ENCODE measurements at regions not wholly inside any gene's neighbourhood (a gene's known extent, or its start where the extent isn't known, plus 50 kb on each side); places are given as distances from the start of the nearest gene placed in this dataset.
A peak's percentile ranks its signal among the peaks of the same experiment; 100 is the strongest.

DNA sequence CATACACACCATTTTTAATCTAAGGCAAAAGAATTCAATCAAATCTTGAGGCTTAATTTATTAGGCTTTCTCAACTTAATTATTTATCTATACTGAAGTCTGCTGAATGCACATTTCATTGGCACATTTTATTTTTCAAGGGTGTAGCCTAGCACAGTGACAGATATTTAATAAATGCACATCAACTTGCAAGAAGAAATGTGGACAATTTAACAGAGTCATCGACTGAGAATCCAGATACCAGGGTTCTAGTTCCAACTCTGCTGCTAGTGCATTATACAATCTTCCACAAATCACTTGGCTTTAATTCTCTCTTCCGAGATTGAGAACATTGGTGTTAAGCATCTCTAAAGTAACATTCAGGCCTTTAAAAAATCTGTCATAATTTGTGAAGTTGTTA, 88.5 kb upstream of the RBBP8 start:
- WGBS (ENCODE audit: insufficient coverage) = no CpG with 5 or more reads among the region's 2 CpGs
- H3K4me1 ChIP-seq (ENCODE audit: control insufficient read depth, insufficient read depth, low read length) = no peaks in the 10 kb centered on the region

DNA sequence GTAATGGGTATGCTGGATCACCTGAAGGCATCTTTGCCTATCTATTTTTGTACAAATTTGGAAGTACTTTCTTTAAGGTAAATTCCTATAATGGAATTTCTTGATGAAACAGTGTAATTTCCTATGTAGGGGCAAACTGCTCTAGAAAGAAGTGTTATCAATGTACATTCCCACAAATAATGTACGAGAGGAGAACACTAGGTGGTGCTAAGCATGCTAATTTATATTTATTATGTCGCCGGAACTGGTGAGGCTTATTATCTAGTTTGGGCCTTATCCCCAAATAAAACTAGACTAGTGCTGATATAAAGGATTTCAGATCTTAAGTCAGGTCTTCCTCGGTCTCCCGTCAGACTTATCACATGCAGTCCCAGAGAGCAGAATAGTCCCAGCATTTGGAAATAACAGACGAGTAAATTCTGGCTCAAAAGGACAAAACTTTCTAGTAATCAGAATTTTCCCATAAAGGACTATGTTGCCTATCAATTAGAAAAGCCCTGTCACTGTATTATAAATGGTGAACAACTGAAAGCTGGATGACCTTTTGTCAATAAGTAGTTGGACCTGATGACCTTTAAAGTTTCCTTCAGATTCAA, 86.9 kb upstream of the RBBP8 start:
- Histone ChIP-seq H3K27ac (ENCODE audit: low read length) (no peak overlapping the region), H3K9me3 (replicated peaks; ENCODE audit: control insufficient read depth, low read depth, low read length) (no peaks in the 10 kb centered on the region), H3K4me3 (ENCODE audit: low read length) (no peak overlapping the region), H3K4me1 (ENCODE audit: control insufficient read depth, insufficient read depth, low read length) (no peaks in the 10 kb centered on the region), H3K27me3 (ENCODE audit: control insufficient read depth, insufficient read depth, low read length) (no peaks in the 10 kb centered on the region), H3K36me3 (ENCODE audit: control insufficient read depth, insufficient read depth, low read length) (no peaks in the 10 kb centered on the region)
- WGBS (ENCODE audit: insufficient coverage) = no CpG with 5 or more reads among the region's 6 CpGs
- peak; percentile 34 for DNase-seq

More for the DNA sequence above, 88.5 kb upstream of the RBBP8 start:
- no peak for DNase-seq
- no peaks in the 10 kb centered on the region for H3K36me3 ChIP-seq (ENCODE audit: control insufficient read depth, insufficient read depth, low read length)
- H3K27ac ChIP-seq (ENCODE audit: low read length) = no peak overlapping the region
- H3K27me3 ChIP-seq (ENCODE audit: control insufficient read depth, insufficient read depth, low read length) = no peaks in the 10 kb centered on the region
- no peaks in the 10 kb centered on the region for H3K9me3 ChIP-seq (replicated peaks; ENCODE audit: control insufficient read depth, low read depth, low read length)
- no peak overlapping the region for H3K4me3 ChIP-seq (ENCODE audit: low read length)

DNA sequence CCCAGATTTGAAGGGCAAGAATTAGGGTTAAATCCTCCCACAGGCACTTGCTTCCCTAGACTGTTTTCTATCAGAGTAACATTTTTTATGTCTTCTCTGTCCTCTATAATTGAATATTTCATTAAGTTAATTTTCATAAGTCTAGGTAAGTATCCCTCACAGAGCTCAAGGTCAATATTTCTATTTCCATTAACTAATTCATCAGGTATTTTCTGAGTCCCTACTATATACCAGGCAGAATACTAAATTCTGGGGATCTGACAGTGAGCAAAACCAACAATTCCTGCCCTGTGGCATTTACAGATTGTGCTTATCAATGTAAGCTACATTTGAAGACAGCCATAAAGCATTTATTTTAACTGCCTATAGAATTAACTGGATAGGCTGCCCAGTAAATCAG, 86.4 kb upstream of the RBBP8 start:
- no peaks in the 10 kb centered on the region for H3K4me1 ChIP-seq (ENCODE audit: control insufficient read depth, insufficient read depth, low read length)
- DNase-seq = no peak
- H3K36me3 ChIP-seq (ENCODE audit: control insufficient read depth, insufficient read depth, low read length) = no peaks in the 10 kb centered on the region

DNA sequence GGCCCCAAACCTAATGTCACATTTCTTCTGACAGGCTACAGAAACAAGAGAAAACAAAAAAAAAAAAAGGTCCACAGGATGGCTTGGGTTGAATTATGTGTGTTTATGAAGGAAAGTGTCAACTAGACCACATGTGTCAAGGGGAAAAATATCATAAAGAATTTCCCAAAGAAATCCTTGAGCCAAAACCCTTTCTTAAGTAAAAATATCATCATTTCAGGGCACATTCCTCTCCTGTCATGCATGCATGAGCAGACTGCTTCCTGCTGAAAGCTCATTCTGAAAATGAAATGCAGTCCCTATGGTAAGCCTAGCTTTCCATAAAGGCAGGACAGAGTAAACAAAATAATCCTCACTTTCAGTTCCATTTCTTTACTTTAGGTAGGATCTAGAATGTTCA, 85.7 kb upstream of the RBBP8 start:
- no peak for DNase-seq
- no peaks in the 10 kb centered on the region for H3K27me3 ChIP-seq (ENCODE audit: control insufficient read depth, insufficient read depth, low read length)
- H3K4me3 ChIP-seq (ENCODE audit: low read length) = no peak overlapping the region
- H3K36me3 ChIP-seq (ENCODE audit: control insufficient read depth, insufficient read depth, low read length) = no peaks in the 10 kb centered on the region
- H3K4me1 ChIP-seq (ENCODE audit: control insufficient read depth, insufficient read depth, low read length) = no peaks in the 10 kb centered on the region
- H3K27ac ChIP-seq (ENCODE audit: low read length) = no peak overlapping the region
- no peaks in the 10 kb centered on the region for H3K9me3 ChIP-seq (replicated peaks; ENCODE audit: control insufficient read depth, low read depth, low read length)

More for the DNA sequence above, 86.4 kb upstream of the RBBP8 start:
- Histone ChIP-seq H3K4me3 (ENCODE audit: low read length) (no peak overlapping the region), H3K27me3 (ENCODE audit: control insufficient read depth, insufficient read depth, low read length) (no peaks in the 10 kb centered on the region), H3K27ac (ENCODE audit: low read length) (no peak overlapping the region), H3K9me3 (replicated peaks; ENCODE audit: control insufficient read depth, low read depth, low read length) (no peaks in the 10 kb centered on the region)

DNA sequence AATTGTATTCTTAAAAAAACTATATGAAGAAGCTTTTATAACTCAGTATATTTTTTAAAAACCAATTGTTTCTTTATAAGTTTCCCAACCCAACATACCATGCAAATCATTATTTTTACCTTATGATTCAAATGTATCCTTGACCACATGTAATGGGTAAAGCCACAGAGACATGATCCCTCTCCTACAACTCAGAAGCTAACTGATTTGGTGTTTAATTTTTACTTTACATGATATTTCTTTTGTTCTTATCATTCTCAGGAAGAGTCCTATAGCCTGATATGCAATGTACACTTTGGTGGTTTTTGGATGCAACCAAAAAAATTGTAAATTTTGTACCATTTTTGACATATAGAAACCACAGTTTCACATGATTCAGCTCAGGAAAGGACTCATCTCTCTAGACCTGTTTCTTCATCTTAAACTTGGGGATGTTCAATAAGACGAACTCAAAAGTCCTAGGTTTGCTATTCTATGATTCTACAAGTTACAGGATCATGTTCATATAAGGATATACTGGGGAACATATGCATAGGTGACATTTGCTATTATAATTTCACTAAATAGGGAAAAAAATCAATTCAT, 85.2 kb upstream of the RBBP8 start:
- WGBS (ENCODE audit: insufficient coverage) = no CpG with 5 or more reads among the region's 1 CpG
- DNase-seq = no peak
- Histone ChIP-seq H3K4me3 (ENCODE audit: low read length) (no peak overlapping the region), H3K4me1 (ENCODE audit: control insufficient read depth, insufficient read depth, low read length) (no peaks in the 10 kb centered on the region), H3K27me3 (ENCODE audit: control insufficient read depth, insufficient read depth, low read length) (no peaks in the 10 kb centered on the region), H3K36me3 (ENCODE audit: control insufficient read depth, insufficient read depth, low read length) (no peaks in the 10 kb centered on the region), H3K27ac (ENCODE audit: low read length) (no peak overlapping the region), H3K9me3 (replicated peaks; ENCODE audit: control insufficient read depth, low read depth, low read length) (no peaks in the 10 kb centered on the region)

DNA sequence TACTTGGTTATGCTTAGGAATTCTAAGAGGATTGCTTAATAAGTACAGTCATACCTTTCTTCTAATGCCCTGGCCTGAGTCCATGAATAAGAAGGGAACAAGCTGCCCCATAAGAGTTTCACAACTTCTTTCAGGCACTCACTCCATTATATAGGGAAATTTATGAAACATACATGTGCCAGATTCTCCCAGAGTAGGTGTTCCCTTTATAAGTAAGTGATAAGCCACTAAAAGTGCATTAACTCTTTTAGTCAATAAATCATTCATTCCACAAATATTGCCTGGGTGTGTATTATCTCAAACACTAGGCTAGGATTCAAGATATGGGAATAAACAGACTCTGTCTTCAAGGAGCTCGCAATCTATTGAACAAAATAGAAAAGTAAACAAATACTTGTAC, 84.5 kb upstream of the RBBP8 start:
- no peaks in the 10 kb centered on the region for H3K27me3 ChIP-seq (ENCODE audit: control insufficient read depth, insufficient read depth, low read length)
- WGBS (ENCODE audit: insufficient coverage) = no CpG with 5 or more reads among the region's 1 CpG
- no peak overlapping the region for H3K27ac ChIP-seq (ENCODE audit: low read length)
- no peaks in the 10 kb centered on the region for H3K9me3 ChIP-seq (replicated peaks; ENCODE audit: control insufficient read depth, low read depth, low read length)
- no peak for DNase-seq
- no peaks in the 10 kb centered on the region for H3K36me3 ChIP-seq (ENCODE audit: control insufficient read depth, insufficient read depth, low read length)
- no peak overlapping the region for H3K4me3 ChIP-seq (ENCODE audit: low read length)
- no peaks in the 10 kb centered on the region for H3K4me1 ChIP-seq (ENCODE audit: control insufficient read depth, insufficient read depth, low read length)

DNA sequence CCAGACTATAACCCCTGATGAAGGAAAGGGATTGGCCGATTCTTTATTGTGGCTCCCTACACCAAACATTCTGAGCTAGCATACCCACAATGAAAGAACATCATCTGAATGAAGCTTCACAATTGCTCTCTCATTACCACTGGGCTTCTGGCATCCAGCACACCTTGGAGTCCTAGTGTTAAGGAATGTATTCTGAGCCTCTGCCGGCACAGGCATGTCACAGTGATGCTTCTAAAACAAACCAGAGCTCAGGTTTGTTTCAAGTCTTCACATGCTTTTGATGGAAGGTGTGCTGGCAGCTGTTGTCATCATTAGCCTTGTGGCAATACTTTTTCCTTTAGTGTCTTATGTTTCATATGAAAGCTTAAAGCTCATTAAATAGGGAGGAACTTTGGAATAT, 76.3 kb upstream of the RBBP8 start:
- H3K9me3 ChIP-seq (replicated peaks; ENCODE audit: control insufficient read depth, low read depth, low read length) = no peaks in the 10 kb centered on the region
- no peak overlapping the region for H3K27ac ChIP-seq (ENCODE audit: low read length)
- no peaks in the 10 kb centered on the region for H3K36me3 ChIP-seq (ENCODE audit: control insufficient read depth, insufficient read depth, low read length)
- H3K4me3 ChIP-seq (ENCODE audit: low read length) = no peak overlapping the region
- H3K27me3 ChIP-seq (ENCODE audit: control insufficient read depth, insufficient read depth, low read length) = no peaks in the 10 kb centered on the region
- no peak for DNase-seq
- H3K4me1 ChIP-seq (ENCODE audit: control insufficient read depth, insufficient read depth, low read length) = no peaks in the 10 kb centered on the region
- 33% methylated on average over 1 of the region's 2 CpGs for WGBS (ENCODE audit: insufficient coverage)

DNA sequence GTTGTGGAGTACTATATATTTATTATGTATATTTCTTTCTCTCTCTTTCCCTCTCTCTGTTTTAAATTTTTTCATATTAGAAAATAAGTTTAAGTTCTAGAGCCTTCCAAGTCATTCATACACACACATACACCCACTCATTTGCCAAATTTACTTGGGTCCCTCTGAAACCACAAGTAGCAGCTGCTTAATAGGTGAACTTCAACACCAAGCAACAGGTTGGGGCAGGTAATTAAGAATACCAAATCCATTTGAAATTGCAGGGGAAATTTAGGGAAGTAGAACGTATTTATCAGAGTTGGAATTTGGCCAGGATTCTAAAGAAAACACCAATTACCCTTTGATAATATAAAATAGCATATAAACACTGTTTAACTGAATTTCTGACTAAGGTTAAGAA, 75.0 kb upstream of the RBBP8 start:
- Histone ChIP-seq H3K9me3 (replicated peaks; ENCODE audit: control insufficient read depth, low read depth, low read length) (no peaks in the 10 kb centered on the region), H3K27me3 (ENCODE audit: control insufficient read depth, insufficient read depth, low read length) (no peaks in the 10 kb centered on the region), H3K4me3 (ENCODE audit: low read length) (no peak overlapping the region), H3K27ac (ENCODE audit: low read length) (no peak overlapping the region), H3K36me3 (ENCODE audit: control insufficient read depth, insufficient read depth, low read length) (no peaks in the 10 kb centered on the region), H3K4me1 (ENCODE audit: control insufficient read depth, insufficient read depth, low read length) (no peaks in the 10 kb centered on the region)
- no CpG with 5 or more reads among the region's 1 CpG for WGBS (ENCODE audit: insufficient coverage)
- DNase-seq = no peak

DNA sequence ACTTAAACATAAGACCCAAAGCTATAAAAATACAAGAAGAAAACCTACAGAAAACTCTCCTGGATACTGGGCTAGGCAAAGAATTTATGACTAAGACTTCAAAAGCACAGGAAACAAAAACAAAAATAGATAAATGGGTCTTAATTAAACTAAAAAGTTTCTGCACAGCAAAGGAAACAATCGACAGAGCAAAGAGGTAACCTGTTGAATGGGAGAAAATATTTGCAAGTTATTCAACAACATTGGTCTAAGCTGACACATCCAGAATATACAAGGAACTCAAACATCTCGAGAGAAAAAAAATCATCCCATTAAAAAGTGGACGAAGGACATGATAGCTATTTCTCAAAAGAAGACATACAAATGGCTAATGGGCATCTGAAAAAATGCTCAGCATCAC, 72.3 kb upstream of the RBBP8 start:
- Histone ChIP-seq H3K4me3 (ENCODE audit: low read length) (no peak overlapping the region), H3K27me3 (ENCODE audit: control insufficient read depth, insufficient read depth, low read length) (no peaks in the 10 kb centered on the region), H3K4me1 (ENCODE audit: control insufficient read depth, insufficient read depth, low read length) (no peaks in the 10 kb centered on the region), H3K27ac (ENCODE audit: low read length) (no peak overlapping the region), H3K36me3 (ENCODE audit: control insufficient read depth, insufficient read depth, low read length) (no peaks in the 10 kb centered on the region), H3K9me3 (replicated peaks; ENCODE audit: control insufficient read depth, low read depth, low read length) (no peaks in the 10 kb centered on the region)
- no CpG with 5 or more reads among the region's 3 CpGs for WGBS (ENCODE audit: insufficient coverage)
- DNase-seq = no peak

DNA sequence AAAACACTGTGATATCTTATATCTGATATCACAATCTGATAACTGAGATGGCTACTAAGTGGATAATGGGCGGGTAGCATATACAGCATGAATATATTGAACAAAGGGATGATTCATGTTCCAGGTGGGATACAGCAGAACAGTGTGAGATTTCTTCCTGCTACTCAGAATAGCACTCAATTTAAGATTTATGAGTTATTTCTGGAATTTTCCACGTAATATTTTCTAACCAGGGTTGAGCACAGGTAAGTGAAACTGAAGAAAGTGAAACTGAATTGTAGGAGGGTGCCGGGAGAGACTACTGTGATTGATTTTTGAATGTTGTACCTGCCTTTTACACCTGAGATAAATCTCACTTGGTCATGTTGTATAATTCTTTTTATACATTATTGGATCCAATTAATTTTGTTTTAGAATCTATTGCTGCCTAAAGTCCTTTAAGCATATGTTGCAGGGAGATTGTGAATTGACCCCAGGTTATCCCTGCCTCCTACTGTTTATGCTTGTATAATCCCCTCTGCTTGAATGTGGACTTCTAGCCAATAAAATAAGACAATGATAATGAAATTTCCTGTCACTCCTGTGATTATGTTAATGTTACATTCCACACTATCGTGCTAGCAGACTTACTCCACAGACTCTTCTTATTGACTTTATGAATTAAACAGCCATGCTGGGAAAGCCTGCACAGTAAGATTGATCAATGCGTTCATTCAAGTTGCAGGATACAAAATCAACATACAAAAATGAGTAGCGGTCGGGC, 67.6 kb upstream of the RBBP8 start:
- no peak for DNase-seq
- H3K27ac ChIP-seq (ENCODE audit: low read length) = no peak overlapping the region
- no peaks in the 10 kb centered on the region for H3K27me3 ChIP-seq (ENCODE audit: control insufficient read depth, insufficient read depth, low read length)
- 100% methylated on average over 2 of the region's 7 CpGs for WGBS (ENCODE audit: insufficient coverage)
- no peaks in the 10 kb centered on the region for H3K36me3 ChIP-seq (ENCODE audit: control insufficient read depth, insufficient read depth, low read length)
- H3K9me3 ChIP-seq (replicated peaks; ENCODE audit: control insufficient read depth, low read depth, low read length) = no peaks in the 10 kb centered on the region
- H3K4me3 ChIP-seq (ENCODE audit: low read length) = no peak overlapping the region
- no peaks in the 10 kb centered on the region for H3K4me1 ChIP-seq (ENCODE audit: control insufficient read depth, insufficient read depth, low read length)

Measured in muscle of leg (tissue), 3 donors.